ENCODE measurements at regions not wholly inside any gene's neighbourhood (a gene's known extent, or its start where the extent isn't known, plus 50 kb on each side); places are given as distances from the start of the nearest gene placed in this dataset.

- Histone ChIP-seq H2AFZ (ENCODE audit: low read depth, low read length, severe bottlenecking) (no peak overlapping the region), H3K4me2 (ENCODE audit: low read depth, low read length, poor library complexity, severe bottlenecking) (no peak overlapping the region), H3K36me3 (ENCODE audit: low read length) (no peaks in the 10 kb centered on the region), H3F3A (ENCODE audit: insufficient read depth) (no peaks in the 10 kb centered on the region), H3K27me3 (ENCODE audit: low read length) (no peaks in the 10 kb centered on the region), H4K20me1 (ENCODE audit: low read depth, low read length) (no peaks in the 10 kb centered on the region), H3K9me3 (ENCODE audit: insufficient read depth, low read length) (no peaks in the 10 kb centered on the region), H3K9ac (ENCODE audit: low read length) (no peak overlapping the region), H3K27ac (ENCODE audit: low read depth, low read length) (no peak overlapping the region), H3K4me3 (ENCODE audit: insufficient read depth, low read length, poor library complexity, severe bottlenecking) (no peak overlapping the region), H3K9me2 (replicated peaks; ENCODE audit: insufficient read depth, low read length) (no peaks in the 10 kb centered on the region), H3K79me2 (ENCODE audit: insufficient read depth, low read length) (no peaks in the 10 kb centered on the region)
- no peak for TF ChIP-seq CTCF (IDR thresholded peaks at IDR 0.05; ENCODE audit: insufficient read depth, low read length, poor library complexity, severe bottlenecking)
- TF ChIP-seq EZH2phosphoT487 (conservative IDR thresholded peaks at IDR 0.05; ENCODE audit: low read length): no peak
Measured at GRCh38 chr2:66322506-66323260, 112.2 kb upstream of the MEIS1 start.

- Histone ChIP-seq H2AFZ (ENCODE audit: low read depth, low read length, severe bottlenecking) (no peak overlapping the region), H3K27ac (ENCODE audit: low read depth, low read length) (no peak overlapping the region), H3K9me2 (replicated peaks; ENCODE audit: insufficient read depth, low read length) (no peaks in the 10 kb centered on the region), H3K4me3 (ENCODE audit: insufficient read depth, low read length, poor library complexity, severe bottlenecking) (no peak overlapping the region), H3K4me2 (ENCODE audit: low read depth, low read length, poor library complexity, severe bottlenecking) (no peak overlapping the region), H3K27me3 (ENCODE audit: low read length) (no peaks in the 10 kb centered on the region), H4K20me1 (ENCODE audit: low read depth, low read length) (no peaks in the 10 kb centered on the region), H3K9ac (ENCODE audit: low read length) (no peak overlapping the region), H3K36me3 (ENCODE audit: low read length) (no peaks in the 10 kb centered on the region), H3F3A (ENCODE audit: insufficient read depth) (no peaks in the 10 kb centered on the region), H3K79me2 (ENCODE audit: insufficient read depth, low read length) (no peaks in the 10 kb centered on the region), H3K9me3 (ENCODE audit: insufficient read depth, low read length) (no peaks in the 10 kb centered on the region)
- TF ChIP-seq CTCF (IDR thresholded peaks at IDR 0.05; ENCODE audit: insufficient read depth, low read length, poor library complexity, severe bottlenecking): no peak
- TF ChIP-seq EZH2phosphoT487 (conservative IDR thresholded peaks at IDR 0.05; ENCODE audit: low read length): no peak
Measured at GRCh38 chr2:66318009-66318561, 116.8 kb upstream of the MEIS1 start.

- no peaks in the 10 kb centered on the region for H3K9me3 ChIP-seq (ENCODE audit: insufficient read depth, low read length)
- H3K79me2 ChIP-seq (ENCODE audit: insufficient read depth, low read length): no peaks in the 10 kb centered on the region
- H3K27me3 ChIP-seq (ENCODE audit: low read length): no peaks in the 10 kb centered on the region
- H3K9me2 ChIP-seq (replicated peaks; ENCODE audit: insufficient read depth, low read length): no peaks in the 10 kb centered on the region
- no peak overlapping the region for H3K4me2 ChIP-seq (ENCODE audit: low read depth, low read length, poor library complexity, severe bottlenecking)
- no peak overlapping the region for H3K27ac ChIP-seq (ENCODE audit: low read depth, low read length)
- H4K20me1 ChIP-seq (ENCODE audit: low read depth, low read length): no peaks in the 10 kb centered on the region
- H3K36me3 ChIP-seq (ENCODE audit: low read length): no peaks in the 10 kb centered on the region
- no peak overlapping the region for H2AFZ ChIP-seq (ENCODE audit: low read depth, low read length, severe bottlenecking)
- TF ChIP-seq EZH2phosphoT487 (conservative IDR thresholded peaks at IDR 0.05; ENCODE audit: low read length): no peak
- TF ChIP-seq CTCF (IDR thresholded peaks at IDR 0.05; ENCODE audit: insufficient read depth, low read length, poor library complexity, severe bottlenecking): no peak
- no peaks in the 10 kb centered on the region for H3F3A ChIP-seq (ENCODE audit: insufficient read depth)
- H3K9ac ChIP-seq (ENCODE audit: low read length): no peak overlapping the region
- no peak overlapping the region for H3K4me3 ChIP-seq (ENCODE audit: insufficient read depth, low read length, poor library complexity, severe bottlenecking)
Measured at GRCh38 chr2:66317268-66317890, 117.5 kb upstream of the MEIS1 start.
